NB4 (cell line): ENCODE measurements at regions not wholly inside any gene's neighbourhood (a gene's known extent, or its start where the extent isn't known, plus 50 kb on each side); places are given as distances from the start of the nearest gene placed in this dataset.

Experiments used
- DNase-seq: peaks from one replicate; pipeline ENCODE4 v3.0.0; 2010; ENCODE audit warnings: low read depth
- H3K4me3 ChIP-seq: one replicate; pipeline ENCODE4 v1.5.1; 2011; ENCODE audit warnings: mild to moderate bottlenecking, low read depth, low read length, moderate library complexity
- CTCF ChIP-seq: IDR thresholded peaks from one replicate; pipeline ENCODE4 v1.5.1; 2012; ENCODE audit warnings: low read depth, low read length
- MYC ChIP-seq: IDR thresholded peaks from 2 replicates; pipeline ENCODE4 v1.6.1; 2011; ENCODE audit warnings: low read depth, low read length
- POLR2A ChIP-seq: IDR thresholded peaks from 2 replicates; pipeline ENCODE4 v1.6.1; 2011; ENCODE audit warnings: mild to moderate bottlenecking; ENCODE audit not compliant: insufficient read length; ENCODE audit errors: extremely low read depth
- TF ChIP-seq, protein P1 (sequence below): IDR thresholded peaks from 2 replicates; pipeline ENCODE4 v1.6.1; 2011; ENCODE audit warnings: low read depth, low read length

DNA sequence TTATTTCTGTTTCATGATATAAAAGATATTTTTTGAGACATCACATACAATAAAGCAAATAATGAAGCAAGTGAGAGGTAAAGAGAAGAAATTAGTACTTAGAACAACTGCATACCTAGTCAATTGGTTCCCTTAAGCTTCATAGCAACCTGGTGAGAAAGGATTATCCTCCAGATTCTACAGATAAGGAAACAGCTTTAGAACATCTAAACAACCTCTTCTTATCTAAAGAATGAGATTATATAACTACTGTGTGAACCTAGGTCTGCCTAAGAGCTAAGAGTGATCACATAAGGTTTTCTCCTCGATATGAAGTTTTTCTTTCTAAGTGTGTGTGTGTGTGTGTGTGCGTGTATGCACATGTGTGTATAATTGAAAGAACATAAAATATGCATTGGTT lies 265.1 kb downstream of the NOL4 start:
- TF ChIP-seq, protein P1, sequence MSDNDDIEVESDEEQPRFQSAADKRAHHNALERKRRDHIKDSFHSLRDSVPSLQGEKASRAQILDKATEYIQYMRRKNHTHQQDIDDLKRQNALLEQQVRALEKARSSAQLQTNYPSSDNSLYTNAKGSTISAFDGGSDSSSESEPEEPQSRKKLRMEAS = no peak
- TF ChIP-seq MYC (no peak), POLR2A (no peak), CTCF (no peak)
- no peak overlapping the region for H3K4me3 ChIP-seq
- DNase-seq = no peak

- no peak overlapping the region for H3K4me3 ChIP-seq
- DNase-seq = no peak
- TF ChIP-seq POLR2A = no peak
- no peak for TF ChIP-seq MYC
- TF ChIP-seq, protein P1 = no peak
- no peak for TF ChIP-seq CTCF
These were observed 267.0 kb downstream of the NOL4 start for GRCh38 chr18:33957707-33958106.

- no peak for TF ChIP-seq MYC
- no peak for DNase-seq
- no peak overlapping the region for H3K4me3 ChIP-seq
These were observed 273.7 kb downstream of the NOL4 start for GRCh38 chr18:33951031-33951430.

DNA sequence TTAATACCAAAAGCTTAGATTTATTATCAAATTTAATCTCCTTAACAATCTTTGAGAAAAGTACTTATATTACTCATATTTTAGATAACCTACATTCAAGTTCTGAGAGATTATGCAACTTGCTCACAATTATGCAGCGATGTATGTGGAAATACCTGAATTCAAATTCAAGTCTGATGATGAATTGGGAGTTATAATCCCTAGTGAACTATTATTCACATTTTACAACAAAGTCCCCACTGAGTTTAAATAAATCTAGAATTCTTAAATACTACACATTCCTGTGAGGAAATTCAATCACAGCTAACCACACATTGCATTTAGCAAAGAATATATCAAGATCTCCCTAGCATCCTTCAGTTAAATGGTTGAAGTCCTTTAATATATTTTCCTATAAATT lies 278.4 kb downstream of the NOL4 start:
- TF ChIP-seq, protein P1 = no peak
- TF ChIP-seq MYC (no peak), POLR2A (no peak), CTCF (no peak)
- DNase-seq = no peak
- H3K4me3 ChIP-seq = no peak overlapping the region

DNA sequence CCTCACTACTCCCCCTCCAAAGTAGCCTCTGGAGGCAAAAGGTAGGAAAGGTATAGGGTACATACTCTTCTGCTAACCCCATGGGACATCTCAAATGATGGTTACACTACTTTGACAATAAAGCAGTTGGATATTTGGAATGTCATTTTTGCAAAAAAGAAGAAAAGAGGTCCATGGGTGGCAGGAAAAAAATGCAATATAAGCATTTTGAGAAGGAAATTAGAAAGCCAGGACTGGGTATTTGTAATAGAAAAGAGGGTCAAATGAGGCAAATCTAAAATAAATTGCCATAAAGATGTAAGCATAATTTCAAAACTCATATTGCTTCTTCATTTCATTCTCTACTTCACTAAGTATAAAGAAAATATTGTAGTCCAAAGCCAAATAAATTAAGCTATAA lies 280.2 kb downstream of the NOL4 start:
- H3K4me3 ChIP-seq = no peak overlapping the region
- TF ChIP-seq CTCF (no peak), MYC (no peak), POLR2A (no peak)
- TF ChIP-seq, protein P1 = no peak
- DNase-seq = no peak

- no peak for DNase-seq
- no peak overlapping the region for H3K4me3 ChIP-seq
- TF ChIP-seq POLR2A = no peak
- TF ChIP-seq, protein P1 = no peak
- TF ChIP-seq CTCF = no peak
These were observed 287.4 kb downstream of the NOL4 start for GRCh38 chr18:33937270-33937816.
